Stimulated activated CD4-positive, alpha-beta T cell treated with anti-CD3 and anti-CD28 coated beads, Interleukin-15, amount 100 ng/mL, for 24 hours (primary cell): ENCODE measurements at regions not wholly inside any gene's neighbourhood (a gene's known extent, or its start where the extent isn't known, plus 50 kb on each side); places are given as distances from the start of the nearest gene placed in this dataset.
"Not testable (repeated sequence)": the region's sequence is repeated elsewhere in the genome, so short reads cannot be mapped to it uniquely, and the experiment has no call there.

Experiments used
- DNase-seq: peaks from one replicate; pipeline ENCODE4 v3.0.0-alpha.2; 2020

- DNase-seq = no peak
Observed at GRCh38 chr4:54843106-54843505, 185.3 kb downstream of the KIT start.

- DNase-seq = no peak
Observed at GRCh38 chr4:54842656-54843055, 184.9 kb downstream of the KIT start.

- DNase-seq = no peak
Observed at GRCh38 chr4:54842226-54842625, 184.5 kb downstream of the KIT start.

GRCh38 chr4:54840992-54841768 is 183.4 kb downstream of the KIT start:
- DNase-seq = no peak

- DNase-seq = no peak
Observed at GRCh38 chr4:54840430-54840829, 182.7 kb downstream of the KIT start.

GRCh38 chr4:54838301-54838700 is 180.5 kb downstream of the KIT start:
- no peak for DNase-seq

- no peak for DNase-seq
Observed at GRCh38 chr4:54837576-54838140, 179.9 kb downstream of the KIT start.

- DNase-seq = not testable (repeated sequence)
Observed at GRCh38 chr4:54828361-54828760, 170.6 kb downstream of the KIT start.

GRCh38 chr4:54823616-54824015 is 165.9 kb downstream of the KIT start:
- no peak for DNase-seq

- DNase-seq = no peak
Observed at GRCh38 chr4:54819034-54819433, 161.3 kb downstream of the KIT start.

- no peak for DNase-seq
Observed at GRCh38 chr4:54818481-54818880, 160.7 kb downstream of the KIT start.

- no peak for DNase-seq
Observed at GRCh38 chr4:54813674-54814073, 155.9 kb downstream of the KIT start.

GRCh38 chr4:54806351-54806750 is 148.6 kb downstream of the KIT start:
- DNase-seq = no peak

- DNase-seq = no peak
Observed at GRCh38 chr4:54802336-54802735, 144.6 kb downstream of the KIT start.

- DNase-seq = no peak
Observed at GRCh38 chr4:54800831-54801530, 143.2 kb downstream of the KIT start.

GRCh38 chr4:54794579-54794978 is 136.8 kb downstream of the KIT start:
- no peak for DNase-seq

- DNase-seq = no peak
Observed at GRCh38 chr4:54793856-54794422, 136.2 kb downstream of the KIT start.
